Globus pallidus (tissue), 1 donor: ENCODE measurements at regions not wholly inside any gene's neighbourhood (a gene's known extent, or its start where the extent isn't known, plus 50 kb on each side); places are given as distances from the start of the nearest gene placed in this dataset.
A peak's percentile ranks its signal among the peaks of the same experiment; 100 is the strongest.

ENCODE experiments used
- DNase-seq: peaks from one replicate; pipeline ENCODE4 v3.0.0-alpha.2; 2015; ENCODE audit warnings: low spot score

DNA sequence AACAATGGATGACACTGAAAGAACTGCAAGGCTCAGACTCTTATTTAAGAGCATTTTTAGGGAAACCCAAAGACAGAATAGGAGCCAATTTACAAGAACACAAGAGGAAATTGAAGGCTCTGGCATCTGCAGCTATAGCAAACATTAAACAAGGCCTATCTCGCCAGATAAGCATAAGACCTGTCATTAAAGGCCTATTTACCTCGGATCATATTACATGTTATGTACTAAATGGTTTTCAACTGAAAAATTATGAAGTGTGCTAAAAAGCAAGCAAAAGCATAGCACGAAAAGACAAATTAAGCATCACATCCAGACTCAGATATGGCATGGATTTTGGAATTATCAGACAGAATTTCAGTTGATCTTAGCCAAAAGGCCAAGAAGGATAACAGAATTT lies 617.1 kb downstream of the SQOR start:
- no peak for DNase-seq

DNA sequence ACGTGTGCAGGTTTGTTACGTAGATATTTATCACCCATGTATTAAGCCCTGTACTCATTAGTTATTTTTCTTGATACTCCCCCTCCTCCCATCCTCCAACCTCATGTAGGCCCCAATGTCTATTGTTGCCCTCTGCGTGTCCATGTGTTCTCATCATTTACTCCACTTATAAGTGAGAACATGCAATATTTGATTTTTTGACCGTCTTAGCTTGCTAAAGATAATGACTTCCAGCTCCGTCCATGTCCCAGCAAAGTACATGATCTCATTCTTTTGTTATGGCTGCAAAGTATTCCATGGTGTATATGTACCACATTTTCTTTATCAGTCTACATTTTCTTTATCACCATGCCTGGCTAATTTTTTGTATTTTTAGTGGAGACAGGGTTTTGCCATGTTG lies 623.2 kb downstream of the SQOR start:
- DNase-seq = no peak

DNA sequence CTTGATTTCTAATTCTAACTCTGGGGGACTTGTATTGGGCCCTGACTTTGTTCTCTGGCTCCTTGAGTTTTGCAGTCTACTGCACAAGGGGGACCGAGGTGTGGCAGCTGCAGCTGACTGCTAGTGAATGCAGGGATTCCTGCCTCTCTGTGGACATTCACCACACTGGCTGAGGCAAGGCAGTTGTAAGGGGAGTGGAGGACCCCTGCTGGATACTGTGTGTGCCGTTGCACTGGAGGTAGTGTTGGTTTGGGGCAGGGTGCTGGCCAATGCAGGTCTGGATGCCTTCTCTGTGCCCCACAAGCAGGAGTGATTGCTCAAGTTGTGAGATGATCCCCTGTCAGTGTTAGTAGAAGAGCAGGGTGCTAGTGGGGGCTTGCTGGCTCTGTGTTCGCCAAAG lies 626.1 kb downstream of the SQOR start:
- DNase-seq = no peak

DNA sequence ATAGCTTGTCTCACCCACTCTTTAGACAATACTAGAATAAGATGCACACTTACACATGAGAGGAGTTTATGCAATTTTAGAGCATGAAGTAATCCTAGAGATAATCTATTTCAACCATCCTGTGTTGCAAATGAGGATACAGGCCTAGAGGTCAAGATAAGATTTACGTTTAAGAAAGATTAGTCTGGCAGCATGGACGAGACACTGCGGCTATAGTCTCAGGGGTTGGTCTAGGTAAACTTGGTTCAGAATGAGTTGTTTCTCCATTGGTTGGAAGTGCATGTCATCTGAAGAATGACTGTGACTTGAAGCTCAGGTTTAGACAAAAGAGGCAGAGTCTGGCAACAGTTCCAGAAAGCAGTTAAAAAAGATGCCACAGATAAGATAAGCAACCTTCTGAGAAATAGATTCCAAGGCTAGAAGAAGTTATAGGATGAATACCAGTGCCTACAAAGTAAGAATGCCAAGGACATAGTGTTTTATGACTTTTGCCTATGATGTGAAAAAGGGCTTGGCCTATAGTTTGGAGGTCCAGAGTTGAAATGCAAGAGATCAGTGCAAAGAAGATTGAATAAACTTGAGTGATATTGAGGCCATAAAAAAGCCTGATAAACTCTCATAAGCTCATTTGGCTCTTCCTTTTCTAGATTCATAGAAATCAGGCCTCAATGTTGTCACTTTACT lies 631.0 kb downstream of the SQOR start:
- no peak for DNase-seq

DNA sequence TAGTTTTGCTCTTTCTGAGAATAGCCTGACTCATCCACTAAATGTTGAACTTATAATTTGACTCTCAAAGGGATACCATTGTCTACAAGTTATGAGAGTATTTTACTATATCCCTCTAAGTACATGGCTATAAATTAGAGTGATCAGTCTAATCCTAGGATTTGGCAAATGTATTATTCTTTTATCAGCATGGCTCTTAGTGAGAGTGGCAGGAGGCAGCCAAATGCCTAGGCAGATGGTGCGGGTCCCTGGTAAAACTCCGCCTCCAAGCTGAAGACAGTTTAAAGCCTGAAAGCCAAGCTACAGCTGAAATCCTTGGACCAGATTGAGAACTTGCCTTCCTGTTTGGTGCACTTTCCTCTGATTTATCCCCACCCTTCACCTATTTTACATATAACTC lies 631.8 kb downstream of the SQOR start:
- DNase-seq = no peak

DNA sequence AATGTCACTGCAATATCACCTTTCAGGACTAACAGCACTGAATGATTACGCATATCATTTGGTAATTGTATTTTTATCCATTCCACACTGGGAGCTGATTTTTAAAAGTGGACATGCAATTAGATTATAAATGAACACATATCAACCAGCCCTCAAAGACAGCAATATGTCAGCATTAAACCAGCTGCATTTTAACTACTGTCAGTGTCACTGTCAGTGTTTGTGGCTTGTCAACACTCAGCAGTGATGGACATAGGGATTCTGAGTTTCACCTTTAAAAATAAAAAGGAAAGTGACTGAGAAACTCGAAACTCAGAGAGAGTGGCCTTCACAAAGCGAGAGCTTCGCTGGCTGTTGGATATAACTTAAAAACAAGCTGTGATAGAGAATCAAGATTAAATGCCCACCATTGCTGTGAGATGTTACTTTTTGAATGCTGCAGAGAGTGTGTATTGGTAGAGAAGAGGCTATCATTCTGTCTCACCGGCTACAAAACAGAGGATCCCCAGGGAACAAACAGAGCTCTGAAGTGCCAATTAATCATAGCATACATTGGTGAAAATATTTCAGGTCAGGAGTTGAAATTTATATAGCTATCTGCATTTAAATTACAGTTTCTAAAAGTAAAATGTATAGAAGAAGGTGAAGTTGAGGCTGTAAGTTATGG lies 635.8 kb downstream of the SQOR start:
- DNase-seq = no peak

DNA sequence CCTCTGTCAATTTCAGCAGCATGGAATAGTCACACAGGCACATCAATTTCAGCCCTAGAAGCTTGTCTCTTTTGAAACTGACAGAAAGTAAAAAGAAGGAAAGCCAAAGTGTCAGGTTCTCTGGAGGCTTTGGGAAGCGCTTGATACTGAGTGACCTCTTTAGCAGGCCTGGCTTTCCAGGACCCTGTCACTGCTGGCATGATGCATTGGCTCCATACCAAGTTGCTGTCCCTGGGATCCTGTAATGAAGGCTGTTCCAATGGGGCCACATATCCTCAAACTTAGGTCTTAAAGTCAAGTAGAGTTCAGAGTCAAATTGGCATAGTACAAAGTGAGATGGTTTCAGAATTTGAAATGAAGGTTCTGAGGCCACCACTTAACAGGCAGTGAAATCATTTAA lies 640.9 kb downstream of the SQOR start:
- no peak for DNase-seq

DNA sequence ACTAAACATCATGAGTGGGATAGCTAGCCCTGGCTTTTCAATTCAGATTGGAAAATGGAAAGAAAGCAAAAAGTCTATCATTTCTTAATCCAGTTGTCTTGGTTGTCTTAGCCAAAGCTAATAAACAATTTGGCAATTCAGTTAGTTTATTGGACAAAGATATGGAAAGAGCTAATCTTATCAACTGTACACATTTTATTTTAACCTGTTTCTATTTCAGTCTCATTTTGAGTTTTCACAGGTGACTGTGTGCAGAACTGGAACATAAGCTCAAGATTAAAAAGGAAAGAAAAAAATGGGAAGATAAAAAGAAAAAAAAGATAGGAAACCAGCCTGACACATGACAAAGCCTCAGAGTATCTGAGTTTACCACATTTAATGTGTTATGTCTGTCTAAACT lies 642.6 kb downstream of the SQOR start:
- peak; percentile 4 for DNase-seq

DNA sequence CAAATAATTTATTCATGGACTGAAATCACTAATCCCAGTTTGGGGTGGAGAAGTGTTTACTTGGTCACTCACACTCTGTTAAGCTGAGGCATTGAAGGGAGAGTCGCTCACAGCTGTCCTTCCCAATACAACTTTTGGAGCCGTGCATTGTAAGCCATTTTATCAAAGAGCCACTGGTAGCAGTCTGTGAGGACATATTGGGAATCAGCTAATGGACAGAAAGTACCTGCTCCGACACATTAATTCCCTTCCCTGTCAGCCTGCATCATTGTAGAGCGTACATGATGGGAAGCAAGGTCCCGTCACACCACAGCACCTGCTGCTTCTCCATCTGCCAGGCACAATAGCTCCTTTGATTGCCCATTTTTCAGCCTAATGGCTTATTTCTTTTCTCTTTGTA lies 643.2 kb downstream of the SQOR start:
- peak; percentile 55 for DNase-seq

DNA sequence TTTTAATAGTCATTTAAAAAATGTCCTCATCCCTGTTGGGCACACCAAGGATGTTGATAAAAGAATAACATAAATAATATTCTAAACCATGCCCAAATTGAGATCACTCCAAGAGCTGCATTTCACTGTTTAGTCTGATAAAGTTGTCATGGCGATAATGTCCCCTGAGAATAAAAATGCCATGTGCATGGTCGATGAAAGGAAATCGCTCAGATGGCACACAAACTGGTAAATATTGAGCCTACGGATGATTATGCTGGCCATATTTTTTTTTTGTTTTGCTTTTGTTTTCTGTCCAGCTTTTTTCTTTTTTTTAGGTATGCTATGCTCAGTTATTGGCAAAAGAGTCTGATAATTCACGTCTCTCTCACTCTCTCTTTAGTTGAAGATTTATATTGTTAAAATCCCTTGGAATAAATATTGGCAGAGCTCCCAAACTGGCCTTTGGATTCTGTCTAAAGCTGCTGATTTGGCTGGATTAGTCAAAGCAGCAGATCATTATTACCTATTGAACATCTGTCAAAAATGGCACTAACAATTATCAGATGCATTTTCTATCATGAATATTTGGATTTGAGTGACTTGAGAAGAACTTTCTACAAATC lies 643.8 kb downstream of the SQOR start:
- no peak for DNase-seq

DNA sequence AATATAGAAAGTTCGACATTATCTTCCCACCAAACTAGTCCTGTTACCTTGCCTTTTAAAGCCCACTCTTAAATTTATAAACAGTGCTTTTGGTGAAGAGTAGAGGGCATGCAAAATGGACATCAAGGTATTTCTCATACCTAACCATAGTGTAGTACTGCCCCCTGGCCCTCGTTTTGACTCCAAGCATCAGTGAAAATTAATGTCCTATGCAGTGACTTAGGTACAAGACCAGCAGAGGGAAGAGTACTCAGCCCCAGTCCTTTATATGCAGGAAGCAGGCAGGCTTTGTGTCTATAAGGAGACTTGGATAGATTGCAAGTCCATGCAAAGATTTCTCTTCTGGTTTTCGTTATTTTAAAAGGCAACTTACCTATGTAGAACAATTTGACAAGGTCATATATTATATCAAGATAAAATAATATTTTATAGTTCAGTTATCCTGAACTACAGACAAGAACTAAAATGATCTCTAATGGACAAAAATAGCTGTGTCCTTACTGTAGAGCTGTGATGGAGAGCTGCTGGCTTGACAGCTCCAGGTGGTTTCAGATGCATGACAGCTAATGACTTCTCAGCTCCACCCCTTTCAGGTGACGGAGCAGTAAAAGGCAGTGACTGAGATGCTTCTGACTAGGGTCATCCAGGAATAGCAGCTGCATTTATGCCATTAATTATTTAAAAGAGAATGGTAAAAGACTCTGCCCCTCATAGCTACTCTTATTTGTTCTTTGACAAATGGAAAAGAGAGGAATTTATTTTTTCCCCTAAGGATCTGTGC lies 646.1 kb downstream of the SQOR start:
- no peak for DNase-seq

DNA sequence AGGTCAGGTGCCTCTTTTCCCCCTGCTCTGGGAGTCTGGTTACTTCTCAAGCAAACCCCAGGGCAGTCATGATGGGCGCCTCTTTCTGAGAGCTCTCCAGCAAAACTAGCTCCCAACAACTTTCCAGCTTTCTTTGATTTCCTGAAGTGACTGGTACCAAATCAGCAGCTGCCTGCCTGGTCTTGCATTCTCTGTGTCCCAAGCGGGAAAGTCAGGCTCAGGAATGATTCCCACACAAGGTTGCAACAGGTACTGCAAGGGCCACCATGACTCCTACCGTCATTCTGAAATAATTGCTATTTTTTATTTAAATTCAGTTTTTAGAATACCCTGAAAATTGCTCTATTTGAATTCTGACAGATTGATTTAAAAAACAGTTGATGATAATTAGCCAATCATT lies 658.7 kb downstream of the SQOR start:
- DNase-seq = no peak

DNA sequence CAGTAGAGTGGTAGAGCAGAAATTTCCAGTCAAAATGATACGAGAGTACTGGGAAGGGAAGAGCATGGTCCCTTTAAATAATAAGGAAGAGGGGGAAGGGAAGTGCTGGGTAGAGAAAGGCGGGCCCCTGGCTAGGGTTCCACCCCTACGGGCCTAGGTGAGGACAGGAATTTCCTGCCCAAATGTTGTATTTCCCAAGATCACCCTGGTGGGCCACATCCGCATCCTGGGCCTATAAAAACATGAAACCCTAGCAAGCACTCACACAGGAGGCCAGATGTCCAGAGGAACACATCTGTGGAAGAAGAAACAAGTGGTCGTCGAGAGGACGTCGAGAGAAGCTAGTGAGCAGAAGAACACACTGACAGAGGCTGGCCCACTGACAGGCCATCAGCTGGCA lies 661.2 kb downstream of the SQOR start:
- no peak for DNase-seq

DNA sequence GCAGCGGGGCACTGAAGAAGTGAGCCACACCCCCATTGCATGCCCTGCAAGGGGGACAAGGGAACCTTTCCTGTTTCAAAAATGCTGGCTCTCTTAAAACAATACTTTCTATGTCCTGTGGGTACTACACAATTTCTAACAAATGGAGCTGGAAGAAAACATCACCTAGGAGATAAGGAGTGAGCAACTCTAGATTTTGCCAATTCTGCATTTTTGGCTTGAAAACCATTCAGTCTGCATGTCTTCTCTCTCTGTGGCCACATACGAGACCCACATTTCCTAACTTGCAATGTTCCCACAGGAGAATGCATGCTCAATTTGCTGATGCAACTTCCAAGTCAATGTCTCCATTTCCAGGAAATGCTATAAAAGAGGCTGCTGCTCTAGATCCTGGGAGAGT lies 662.0 kb downstream of the SQOR start:
- DNase-seq = no peak

DNA sequence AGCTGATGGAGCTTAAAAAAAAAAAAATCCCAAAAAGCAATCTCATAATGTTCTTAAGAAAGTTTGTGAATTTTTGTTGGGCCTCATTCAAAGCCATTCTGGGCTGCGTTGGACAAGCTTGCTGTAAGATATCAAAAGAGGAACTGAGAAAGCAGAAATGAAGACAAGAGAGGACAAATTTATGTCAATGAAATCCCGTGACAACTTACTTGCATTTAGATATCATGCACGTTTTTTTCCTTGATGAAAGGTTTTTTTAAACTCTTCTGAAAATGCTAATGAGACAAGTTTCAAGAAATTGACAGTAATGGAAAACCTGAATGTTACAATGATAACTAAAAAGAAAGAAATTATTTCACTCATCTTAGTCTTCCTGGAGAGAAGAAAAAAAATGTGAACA lies 662.9 kb downstream of the SQOR start:
- no peak for DNase-seq

DNA sequence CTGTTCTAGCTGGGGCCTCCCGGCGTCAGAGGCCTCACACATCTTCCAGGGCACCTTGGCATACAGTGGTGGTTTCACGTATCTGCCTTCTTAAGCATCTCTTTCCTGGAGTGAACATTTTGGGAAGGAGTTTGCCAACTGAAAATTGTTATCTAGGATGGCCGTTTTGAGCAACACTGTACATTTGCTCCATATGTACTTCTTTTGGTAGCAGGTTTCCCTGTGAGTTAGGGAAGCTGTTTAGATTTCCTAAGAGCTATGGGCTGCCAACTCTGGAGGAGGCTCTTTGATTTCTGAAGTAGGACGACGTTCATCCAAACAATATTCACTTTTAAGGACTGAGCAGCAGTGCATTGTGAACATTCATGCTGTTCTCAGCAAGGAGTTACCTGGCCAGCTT lies 665.9 kb downstream of the SQOR start:
- DNase-seq = no peak

DNA sequence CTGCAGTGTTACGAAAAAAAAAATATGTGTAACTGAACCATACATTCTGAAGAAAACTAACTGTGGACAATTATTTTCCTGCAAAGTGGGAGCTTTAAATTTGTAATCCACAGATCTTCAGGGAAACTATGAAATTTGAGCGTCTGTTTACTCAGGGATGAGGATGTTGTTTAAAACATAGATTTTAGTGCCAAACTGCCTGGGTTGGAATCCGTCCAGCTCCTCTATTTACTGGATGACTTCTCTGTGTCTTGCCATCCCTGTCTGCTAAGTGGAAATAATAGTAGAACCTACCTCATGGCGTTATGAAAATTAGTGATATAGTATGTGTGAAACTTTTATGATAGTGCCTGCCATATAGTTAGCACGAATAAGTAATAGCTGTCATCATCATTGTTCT lies 666.5 kb downstream of the SQOR start:
- DNase-seq = no peak

DNA sequence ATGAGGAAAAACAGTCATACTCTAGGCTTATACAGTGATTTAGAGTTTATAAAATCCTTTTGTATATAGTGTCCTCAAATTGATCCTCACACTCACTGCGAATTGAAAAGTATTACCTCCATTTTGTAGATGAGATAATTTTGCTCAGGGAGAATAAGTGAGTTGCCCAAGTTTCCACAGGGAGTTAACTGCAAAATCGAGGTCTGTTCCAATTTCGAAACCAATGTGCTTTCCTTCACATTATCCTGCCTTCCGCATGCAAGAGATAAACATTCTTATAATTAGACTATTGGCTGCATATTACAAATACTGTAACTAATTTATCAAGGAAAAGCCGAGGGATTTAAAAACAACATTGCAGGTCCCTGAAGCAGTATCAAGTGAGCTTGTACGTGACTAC lies 667.0 kb downstream of the SQOR start:
- no peak for DNase-seq

DNA sequence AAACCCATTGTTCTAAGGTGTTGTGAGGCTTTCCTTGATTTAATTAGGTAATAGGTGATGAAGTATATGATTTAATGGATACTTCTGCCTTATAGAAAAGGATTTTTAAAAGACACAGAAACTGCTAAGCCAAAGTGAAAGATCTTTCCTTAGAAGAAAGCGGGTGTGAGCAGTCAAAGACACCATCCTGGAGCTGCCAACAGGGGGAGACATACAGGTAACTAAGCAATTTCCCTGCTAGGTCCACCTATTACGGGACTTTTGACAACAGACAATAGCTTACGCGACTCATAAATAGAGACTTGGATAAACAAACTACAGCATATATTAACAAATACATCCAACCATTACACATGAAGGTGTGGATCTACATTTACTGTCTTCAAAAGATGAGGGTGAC lies 669.5 kb downstream of the SQOR start:
- no peak for DNase-seq

DNA sequence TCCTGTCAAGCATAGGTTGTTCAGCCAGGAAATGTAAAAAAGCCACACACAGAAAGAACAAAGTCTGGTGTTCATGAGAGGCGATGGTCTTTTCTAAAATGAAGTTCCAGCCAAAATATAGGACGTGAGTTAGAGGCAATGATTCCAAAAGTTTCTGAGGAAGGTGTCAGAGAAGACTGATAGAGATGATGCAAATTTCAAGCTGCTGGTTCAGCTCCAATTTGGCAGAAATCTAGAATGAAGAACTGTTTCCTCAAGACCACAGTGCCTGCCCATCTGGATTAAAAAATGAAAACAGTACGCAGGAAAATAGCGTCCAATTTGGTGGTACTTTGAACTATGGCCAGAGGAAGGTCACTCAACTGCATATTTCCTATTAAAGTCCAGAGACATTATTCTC lies 672.9 kb downstream of the SQOR start:
- no peak for DNase-seq

DNA sequence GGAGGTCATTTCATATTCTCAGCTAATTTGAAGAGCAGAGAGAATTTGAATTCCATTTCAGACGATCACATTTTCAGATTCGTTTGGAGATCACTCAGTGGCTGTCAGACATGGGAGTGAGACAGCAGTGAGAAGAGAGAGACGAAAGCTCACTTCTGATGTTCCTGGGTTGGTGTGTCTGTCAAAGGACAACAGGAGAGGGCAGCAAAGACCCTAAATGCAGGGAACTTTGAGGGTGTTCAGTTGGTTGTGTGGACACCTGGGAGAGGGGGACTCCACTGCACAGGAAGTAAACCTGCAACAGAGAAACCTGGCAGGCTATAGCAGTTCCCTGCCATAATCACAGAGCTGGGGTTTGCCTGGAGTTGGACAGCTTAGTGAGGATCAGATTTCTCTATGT lies 675.1 kb downstream of the SQOR start:
- no peak for DNase-seq

DNA sequence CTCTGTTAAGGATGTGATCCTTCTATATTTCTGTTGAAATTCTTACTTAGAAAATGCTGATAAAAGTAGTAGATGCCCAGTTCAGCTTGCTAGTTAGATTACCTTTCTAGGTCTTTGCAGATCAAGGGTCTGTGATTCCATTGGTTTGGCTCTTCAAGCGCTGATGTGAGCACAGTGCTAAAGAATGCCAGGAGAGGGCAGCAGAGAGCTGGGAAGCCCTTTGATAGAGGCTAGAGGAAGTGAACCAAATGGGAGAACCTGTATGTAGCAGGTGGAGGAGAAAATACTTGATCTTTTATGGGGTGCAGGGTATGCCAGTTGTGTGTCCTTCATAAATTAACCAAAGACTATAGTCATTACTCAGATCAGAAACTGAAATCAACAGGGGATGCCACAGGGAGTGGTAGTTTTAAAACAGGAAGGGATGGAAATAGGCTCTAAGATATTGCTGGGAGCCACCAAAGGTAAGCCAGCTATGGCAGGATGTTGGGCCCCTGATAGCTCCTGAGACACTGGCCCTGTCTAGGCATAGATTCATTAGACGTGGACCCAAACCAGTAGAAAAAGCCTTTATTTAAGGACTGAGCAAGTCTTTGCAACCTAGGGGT lies 677.4 kb downstream of the SQOR start:
- DNase-seq = peak; percentile 64

DNA sequence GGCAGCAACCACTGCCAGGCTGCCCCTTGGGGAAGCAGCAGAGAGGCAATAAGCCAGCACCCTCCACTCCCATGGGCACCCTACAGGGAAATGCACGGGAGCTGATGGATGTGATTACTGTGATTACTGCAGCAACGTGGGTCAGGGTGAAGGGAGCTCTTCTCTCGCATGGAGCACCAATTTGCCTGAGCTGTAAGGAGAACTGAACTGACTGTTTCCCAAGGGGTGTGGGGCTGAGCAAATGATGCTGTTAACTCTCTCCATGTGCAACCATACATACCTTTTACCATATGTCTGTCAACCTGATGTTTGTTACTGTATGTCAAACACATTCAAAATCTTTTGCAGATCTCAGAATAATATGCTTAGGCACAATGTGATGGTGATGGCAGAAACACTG lies 680.6 kb downstream of the SQOR start:
- DNase-seq = no peak
